Inflammatory macrophage (primary cell): ENCODE measurements at regions not wholly inside any gene's neighbourhood (a gene's known extent, or its start where the extent isn't known, plus 50 kb on each side); places are given as distances from the start of the nearest gene placed in this dataset.
"Not testable (repeated sequence)": the region's sequence is repeated elsewhere in the genome, so short reads cannot be mapped to it uniquely, and the experiment has no call there.

Experiments used
- DNase-seq, 2 donors: peaks; one replicate each; pipeline ENCODE4 v3.0.0-alpha.2; 2020 to 2022

- DNase-seq: no peak
These were observed 147.6 kb upstream of the ANXA10 start for GRCh38 chr4:167944721-167945120.

- DNase-seq: no peak
These were observed 137.3 kb upstream of the ANXA10 start for GRCh38 chr4:167955006-167955405.

GRCh38 chr4:167956676-167957075 is 135.7 kb upstream of the ANXA10 start:
- DNase-seq: no peak

DNA sequence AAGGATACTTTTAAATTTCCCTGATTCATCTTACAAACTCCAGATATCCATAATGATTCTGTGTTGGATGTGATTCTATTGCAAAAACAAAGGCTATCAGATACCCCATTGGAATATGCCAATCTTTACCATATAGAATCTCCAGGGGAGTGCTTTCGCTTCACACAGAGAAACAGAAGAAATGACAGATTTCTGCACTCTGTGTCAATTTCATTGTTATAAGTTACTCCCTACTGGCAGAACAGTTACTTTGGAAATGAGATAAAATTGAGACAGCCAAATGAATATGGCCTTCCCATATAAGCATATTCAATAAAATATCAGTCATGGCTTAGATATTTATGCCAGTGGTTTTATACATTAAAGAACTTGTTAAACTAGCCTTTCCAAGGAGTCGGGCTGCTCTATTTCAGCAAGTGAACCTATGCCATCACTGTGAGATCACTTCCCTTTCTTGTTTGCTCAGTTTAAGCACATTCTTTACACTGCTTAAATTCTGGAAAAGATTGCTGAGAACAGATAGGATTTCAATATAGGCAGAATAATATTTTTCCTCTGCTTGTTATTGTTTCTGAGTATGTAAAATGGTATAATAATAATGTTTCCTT is 127.5 kb upstream of the ANXA10 start:
- no peak for DNase-seq

- DNase-seq: no peak
These were observed 126.2 kb upstream of the ANXA10 start for GRCh38 chr4:167966143-167966542.

- DNase-seq: no peak
These were observed 118.8 kb upstream of the ANXA10 start for GRCh38 chr4:167973513-167973912.

GRCh38 chr4:167985565-167985964 is 106.8 kb upstream of the ANXA10 start:
- DNase-seq: no peak

DNA sequence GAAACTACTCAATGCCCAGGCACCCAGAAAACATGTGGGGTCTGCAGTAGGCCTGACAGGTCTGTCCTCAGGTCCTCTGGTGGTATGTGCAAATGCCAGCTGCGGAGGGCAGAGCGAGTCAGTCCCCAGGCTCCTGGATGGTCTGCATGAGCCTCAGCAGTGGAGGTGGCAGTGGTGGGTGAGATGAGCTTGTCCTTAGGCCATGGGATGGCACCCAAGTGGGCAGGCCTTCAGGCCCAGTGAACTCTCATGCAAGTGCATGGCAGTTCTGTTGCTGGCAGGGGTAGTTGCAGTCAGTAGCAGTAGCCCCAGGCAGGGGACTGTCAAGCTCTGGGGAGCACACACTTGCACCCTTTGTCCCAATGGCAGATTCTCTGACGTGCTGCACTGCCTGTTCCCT is 106.3 kb upstream of the ANXA10 start:
- no peak for DNase-seq

- DNase-seq: no peak
These were observed 105.1 kb upstream of the ANXA10 start for GRCh38 chr4:167987285-167987684.

DNA sequence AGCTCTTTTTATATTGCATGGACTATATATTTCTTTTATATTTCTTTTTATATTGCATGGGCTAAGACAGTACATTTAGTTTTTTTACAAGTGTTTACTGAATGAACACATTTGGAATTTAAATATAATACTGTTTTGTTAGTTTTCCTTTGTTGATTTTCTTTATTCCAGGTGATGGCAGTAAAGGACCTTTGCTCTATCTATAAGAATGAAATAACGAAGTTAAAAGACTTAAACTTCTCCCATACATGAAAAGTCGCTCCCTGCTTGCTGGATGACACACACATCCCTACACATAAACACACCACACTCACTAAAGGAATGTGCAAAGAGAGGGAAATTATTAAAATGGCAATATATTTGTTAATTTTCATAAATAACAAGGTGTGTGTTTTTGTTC is 102.5 kb upstream of the ANXA10 start:
- no peak for DNase-seq

GRCh38 chr4:168008112-168008511 is 84.2 kb upstream of the ANXA10 start:
- not testable (repeated sequence) for DNase-seq

DNA sequence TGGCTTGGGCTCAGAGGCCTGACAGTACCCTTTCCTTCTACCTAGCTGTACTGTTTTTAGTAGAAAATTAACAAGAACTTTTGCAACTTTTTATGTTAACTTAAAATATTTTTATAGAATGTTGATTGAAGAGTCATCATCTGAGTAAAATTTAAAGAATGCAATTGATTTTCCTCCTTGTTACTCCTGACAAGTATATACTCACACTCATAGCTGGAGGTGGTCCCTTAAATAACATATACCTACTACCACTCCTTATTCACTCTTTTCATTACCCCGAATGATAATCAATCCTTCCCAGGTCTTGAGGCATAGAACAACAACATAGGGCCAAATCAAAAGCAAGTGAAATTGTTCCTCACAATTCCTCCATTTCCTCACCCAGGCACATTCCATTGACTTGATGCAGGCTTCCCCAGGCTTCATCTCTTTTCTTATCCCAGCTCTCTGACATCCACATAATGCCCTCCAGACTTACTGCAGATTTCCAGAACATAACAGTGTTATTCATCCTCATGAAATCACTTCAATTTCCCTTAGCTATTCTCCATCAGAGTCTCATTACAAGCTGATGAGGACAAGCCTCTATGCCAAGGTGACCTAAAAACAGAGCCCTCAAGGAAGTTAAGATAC is 73.2 kb upstream of the ANXA10 start:
- no peak for DNase-seq

DNA sequence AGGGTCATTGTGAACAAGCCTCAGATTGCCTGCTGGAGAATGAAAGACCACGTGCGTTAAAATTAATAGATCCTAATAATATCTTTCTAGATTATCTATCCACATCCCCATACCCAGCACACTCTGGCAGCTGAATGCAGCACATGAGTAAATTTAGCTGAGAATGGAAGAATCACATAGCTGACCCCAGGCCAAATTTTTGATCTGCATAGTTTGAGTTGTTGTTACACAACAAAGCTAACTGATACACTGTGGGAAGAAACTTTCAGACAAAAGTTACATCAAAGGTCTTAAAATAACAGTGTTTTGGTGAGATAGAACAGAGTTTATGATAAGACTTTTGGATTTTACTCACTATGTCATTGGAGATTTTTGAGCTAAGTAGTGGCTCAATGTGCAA is 72.4 kb upstream of the ANXA10 start:
- no peak for DNase-seq

- no peak for DNase-seq
These were observed 70.7 kb upstream of the ANXA10 start for GRCh38 chr4:168021666-168022065.

- no peak for DNase-seq
These were observed 63.8 kb upstream of the ANXA10 start for GRCh38 chr4:168028568-168028967.

GRCh38 chr4:168028970-168029597 is 63.3 kb upstream of the ANXA10 start:
- no peak for DNase-seq

DNA sequence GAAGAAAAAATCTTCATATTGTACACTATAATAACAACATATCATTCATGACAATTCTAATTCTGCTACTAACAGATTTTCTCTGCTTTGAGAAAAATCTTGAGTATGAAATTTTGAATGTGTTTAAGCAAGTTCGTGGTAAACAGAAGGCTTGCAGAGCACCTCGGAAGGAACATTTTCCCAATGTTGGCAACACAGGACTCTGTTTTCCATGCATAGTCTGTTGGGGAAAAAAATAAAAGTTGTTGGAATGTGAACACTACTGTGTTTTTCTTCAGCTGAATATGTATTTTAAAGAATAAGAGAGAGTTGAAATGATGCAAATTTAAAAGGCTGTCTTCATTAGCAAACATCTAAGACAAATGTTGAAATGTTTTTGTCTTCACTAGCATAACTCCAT is 54.7 kb upstream of the ANXA10 start:
- DNase-seq: no peak

- no peak for DNase-seq
These were observed 52.7 kb upstream of the ANXA10 start for GRCh38 chr4:168039593-168039992.
